Fibroblast of lung (primary cell): ENCODE measurements at regions not wholly inside any gene's neighbourhood (a gene's known extent, or its start where the extent isn't known, plus 50 kb on each side); places are given as distances from the start of the nearest gene placed in this dataset.

Experiments used
- DNase-seq, 2 donors: peaks; one replicate each; pipeline versions ENCODE4 v3.0.0 to v3.0.0-alpha.2; 2010; ENCODE audit warnings: low read depth in 2 of 2
- H2AFZ ChIP-seq: 2 replicates; pipeline ENCODE4 v1.5.1; 2012; ENCODE audit warnings: low read length, control low read depth, inconsistent platforms
- H3K27ac ChIP-seq: 2 replicates; pipeline ENCODE4 v1.5.1; 2011; ENCODE audit warnings: low read length, control low read depth; ENCODE audit not compliant: insufficient read depth
- H3K27me3 ChIP-seq: 2 replicates; pipeline ENCODE4 v1.5.1; 2011; ENCODE audit warnings: mild to moderate bottlenecking, low read length; ENCODE audit not compliant: control insufficient read depth, insufficient read depth
- H3K36me3 ChIP-seq: 2 replicates; pipeline ENCODE4 v1.5.1; 2011; ENCODE audit warnings: low read length; ENCODE audit not compliant: control insufficient read depth, insufficient read depth
- H3K4me1 ChIP-seq: 2 replicates; pipeline ENCODE4 v1.5.1; 2011; ENCODE audit warnings: low read length; ENCODE audit not compliant: control insufficient read depth, insufficient read depth; ENCODE audit errors: extremely low read depth
- H3K4me2 ChIP-seq: 2 replicates; pipeline ENCODE4 v1.5.1; 2011; ENCODE audit warnings: low read length, control low read depth; ENCODE audit not compliant: insufficient read depth; ENCODE audit errors: extremely low read depth
- H3K4me3 ChIP-seq, 4 experiments: fragments of 200-600 bp in 1 of 4; sonication (generic) in 1 of 4; replicated peaks in 1 of 4; 2 replicates each; pipeline ENCODE4 v1.5.1; 2011 to 2016; ENCODE audit warnings: low read length in 4 of 4, low read depth in 3 of 4, mild to moderate bottlenecking in 3 of 4, control low read depth in 2 of 4, inconsistent platforms in 1 of 4, mixed read lengths in 1 of 4; ENCODE audit not compliant: insufficient read depth in 1 of 4; ENCODE audit errors: control extremely low read depth in 1 of 4
- H3K79me2 ChIP-seq: 2 replicates; pipeline ENCODE4 v1.5.1; 2012; ENCODE audit warnings: mild to moderate bottlenecking, low read length, inconsistent platforms; ENCODE audit not compliant: control insufficient read depth, insufficient read depth
- H3K9ac ChIP-seq: 2 replicates; pipeline ENCODE4 v1.5.1; 2011; ENCODE audit warnings: mild to moderate bottlenecking, low read length, control low read depth; ENCODE audit not compliant: insufficient read depth
- H3K9me3 ChIP-seq: 2 replicates; pipeline ENCODE4 v1.5.1; 2012; ENCODE audit warnings: low read depth, low read length; ENCODE audit not compliant: control insufficient read depth, insufficient read depth
- H4K20me1 ChIP-seq: 2 replicates; pipeline ENCODE4 v1.5.1; 2011; ENCODE audit warnings: low read length; ENCODE audit not compliant: control insufficient read depth, insufficient read depth; ENCODE audit errors: extremely low read depth
- CTCF ChIP-seq, 2 donors: IDR thresholded peaks in 1 of 2; conservative IDR thresholded peaks in 1 of 2; 1 replicate in 1 of 2; 2 replicates in 1 of 2; pipeline ENCODE4 v1.5.1; 2011 to 2012; ENCODE audit warnings: low read length in 2 of 2, control low read depth in 1 of 2, inconsistent platforms in 1 of 2, low read depth in 1 of 2, mild to moderate bottlenecking in 1 of 2
- EZH2 ChIP-seq: IDR thresholded peaks from 2 replicates; pipeline ENCODE4 v1.5.1; 2012; ENCODE audit warnings: low read length, control low read depth, mild to moderate bottlenecking; ENCODE audit errors: missing control alignments

GRCh38 chr12:92529944-92530343, 172.8 kb upstream of the PLEKHG7 start:
- no peaks in the 10 kb centered on the region for H3K4me1 ChIP-seq
- H3K4me2 ChIP-seq, result no peak overlapping the region
- no peaks in the 10 kb centered on the region for H4K20me1 ChIP-seq
- no peaks in the 10 kb centered on the region for H3K27me3 ChIP-seq
- no peak overlapping the region for H2AFZ ChIP-seq
- H3K27ac ChIP-seq, result no peak overlapping the region
- DNase-seq, result no peak
- H3K4me3 ChIP-seq, result no peak overlapping the region
- no peak overlapping the region for H3K9ac ChIP-seq
- TF ChIP-seq EZH2, result no peak
- H3K36me3 ChIP-seq, result no peaks in the 10 kb centered on the region
- no peaks in the 10 kb centered on the region for H3K9me3 ChIP-seq
- H3K79me2 ChIP-seq, result no peaks in the 10 kb centered on the region

- DNase-seq, result no peak
- Histone ChIP-seq H3K9me3 (no peaks in the 10 kb centered on the region), H3K4me3 (no peak overlapping the region), H3K27me3 (no peaks in the 10 kb centered on the region), H2AFZ (no peak overlapping the region), H3K9ac (no peak overlapping the region), H4K20me1 (no peaks in the 10 kb centered on the region), H3K4me2 (no peak overlapping the region), H3K79me2 (no peaks in the 10 kb centered on the region), H3K27ac (no peak overlapping the region), H3K36me3 (no peaks in the 10 kb centered on the region), H3K4me1 (no peaks in the 10 kb centered on the region)
- TF ChIP-seq EZH2 (no peak), CTCF (conservative IDR thresholded peaks at IDR 0.05 in 1 of 2, IDR thresholded peaks at IDR 0.05 in 1 of 2; ENCODE audit: low read depth in 1 of 2, low read length in 2 of 2) (no peak)
Measured at GRCh38 chr12:92528586-92528985, 174.2 kb upstream of the PLEKHG7 start.

- TF ChIP-seq CTCF (conservative IDR thresholded peaks at IDR 0.05 in 1 of 2, IDR thresholded peaks at IDR 0.05 in 1 of 2; ENCODE audit: low read depth in 1 of 2, low read length in 2 of 2) (no peak), EZH2 (no peak)
- Histone ChIP-seq H2AFZ (no peak overlapping the region), H3K36me3 (no peaks in the 10 kb centered on the region)
Measured at GRCh38 chr12:92528097-92528496, 174.7 kb upstream of the PLEKHG7 start.

More at GRCh38 chr12:92528097-92528496, 174.7 kb upstream of the PLEKHG7 start:
- no peaks in the 10 kb centered on the region for H4K20me1 ChIP-seq
- no peaks in the 10 kb centered on the region for H3K9me3 ChIP-seq
- no peak for DNase-seq
- H3K27me3 ChIP-seq, result no peaks in the 10 kb centered on the region
- no peaks in the 10 kb centered on the region for H3K79me2 ChIP-seq
- H3K4me1 ChIP-seq, result no peaks in the 10 kb centered on the region
- H3K4me3 ChIP-seq, result no peak overlapping the region
- no peak overlapping the region for H3K27ac ChIP-seq
- no peak overlapping the region for H3K9ac ChIP-seq
- no peak overlapping the region for H3K4me2 ChIP-seq
